ENCODE measurements at regions not wholly inside any gene's neighbourhood (a gene's known extent, or its start where the extent isn't known, plus 50 kb on each side); places are given as distances from the start of the nearest gene placed in this dataset.

DNA sequence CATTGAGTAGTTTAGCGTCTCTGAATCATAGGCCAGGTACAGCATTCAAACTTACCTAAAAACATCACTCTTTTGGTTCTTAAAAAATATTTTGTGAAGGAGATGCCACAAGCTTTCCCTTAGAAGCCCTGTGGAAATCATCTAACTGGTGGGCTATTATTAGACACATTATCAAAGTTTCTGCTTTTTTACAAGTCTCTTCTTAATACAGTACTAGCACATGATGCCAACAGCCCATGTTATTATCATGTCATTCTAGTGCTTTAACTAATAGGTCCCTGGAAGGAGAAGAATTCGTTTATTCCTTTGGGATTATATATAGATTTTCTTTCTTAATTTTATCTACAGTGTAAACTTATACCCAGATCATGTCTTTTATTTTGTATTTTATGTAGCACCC lies 146.0 kb upstream of the PTPRK start:
- ATAC-seq (replicated peaks) (no peak), DNase-seq (no peak)
- Mint-ChIP-seq H3K27ac (no peak overlapping the region), H3K27me3 (no peaks in the 10 kb centered on the region), H3K9me3 (no peaks in the 10 kb centered on the region), H3K4me1 (no peaks in the 10 kb centered on the region), H3K4me3 (no peak overlapping the region), H3K36me3 (no peaks in the 10 kb centered on the region)

GRCh38 chr6:128663238-128663637 lies 142.8 kb upstream of the PTPRK start:
- Mint-ChIP-seq H3K27me3 (no peaks in the 10 kb centered on the region), H3K4me3 (no peak overlapping the region), H3K27ac (no peak overlapping the region), H3K9me3 (peaks cover 0 to 2% of the 10 kb centered on the region in 2 donors), H3K4me1 (no peaks in the 10 kb centered on the region), H3K36me3 (no peaks in the 10 kb centered on the region)
- no peak for DNase-seq
- no peak for ATAC-seq (replicated peaks)

DNA sequence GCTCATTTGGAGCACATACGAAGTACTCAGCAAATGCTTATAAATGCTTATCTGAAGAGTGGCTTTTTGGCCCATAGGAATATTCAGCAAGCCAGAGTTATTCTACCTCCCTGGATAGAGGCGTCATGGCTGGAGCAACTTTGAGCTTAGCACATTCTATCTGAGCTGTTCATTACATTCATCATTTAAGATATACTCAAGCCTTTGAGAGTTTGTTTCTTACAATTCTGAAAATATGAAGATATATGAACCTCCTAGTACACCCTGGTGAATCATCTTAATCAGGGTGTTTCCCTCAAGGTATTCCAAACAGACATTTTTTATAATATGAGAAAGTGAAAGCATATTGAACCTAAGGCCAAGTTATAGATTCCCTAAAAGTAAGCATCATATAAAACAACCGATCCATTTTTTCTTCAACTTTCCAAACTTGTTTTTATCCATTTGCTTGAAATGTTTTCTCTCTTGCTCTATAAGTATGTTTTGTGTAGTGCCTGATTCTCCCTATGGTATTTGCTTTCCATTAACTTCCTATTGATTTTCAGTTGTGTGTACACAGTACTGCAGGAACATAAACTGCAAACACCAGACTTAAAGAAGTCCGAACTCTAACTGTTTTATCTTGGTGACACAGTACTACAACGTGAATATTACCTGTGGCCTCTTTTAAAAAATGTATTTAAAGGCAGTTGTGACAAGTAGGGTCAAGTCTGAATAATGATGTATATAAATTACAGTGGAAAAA lies 139.7 kb upstream of the PTPRK start:
- peaks cover 4 to 5% of the 10 kb centered on the region in 2 donors for H3K4me1 Mint-ChIP-seq
- H3K36me3 Mint-ChIP-seq = no peaks in the 10 kb centered on the region
- no peak for DNase-seq
- H3K27ac Mint-ChIP-seq = no peak overlapping the region
- ATAC-seq (replicated peaks) = no peak
- H3K9me3 Mint-ChIP-seq = peaks cover 0 to 2% of the 10 kb centered on the region in 2 donors
- H3K27me3 Mint-ChIP-seq = no peaks in the 10 kb centered on the region
- H3K4me3 Mint-ChIP-seq = no peak overlapping the region

GRCh38 chr6:128659276-128659675 lies 138.9 kb upstream of the PTPRK start:
- H3K27me3 Mint-ChIP-seq = no peaks in the 10 kb centered on the region
- no peak overlapping the region for H3K4me3 Mint-ChIP-seq
- H3K4me1 Mint-ChIP-seq = peaks cover 4 to 5% of the 10 kb centered on the region in 2 donors
- peaks cover 0 to 2% of the 10 kb centered on the region in 2 donors for H3K9me3 Mint-ChIP-seq
- ATAC-seq (replicated peaks) = no peak
- H3K36me3 Mint-ChIP-seq = no peaks in the 10 kb centered on the region
- no peak for DNase-seq
- H3K27ac Mint-ChIP-seq = no peak overlapping the region

DNA sequence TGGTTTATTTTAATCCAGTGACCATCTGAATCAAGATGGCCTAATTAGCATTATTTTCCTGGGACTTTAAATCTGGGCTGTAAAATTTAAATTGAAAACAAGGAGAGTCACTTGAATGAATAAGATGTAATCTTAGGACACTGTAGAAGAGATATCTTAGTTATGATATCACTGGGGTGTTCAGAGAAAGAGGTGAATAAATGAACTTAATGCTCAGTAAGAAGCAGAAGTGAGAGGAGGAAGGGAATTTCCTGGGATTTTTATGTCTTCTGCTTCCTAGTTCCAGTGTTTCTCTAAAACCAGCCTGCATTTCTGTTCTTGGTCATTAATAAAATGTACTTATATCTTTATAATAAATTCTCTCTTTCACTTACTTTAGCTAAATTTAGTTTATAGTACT lies 136.8 kb upstream of the PTPRK start:
- H3K27me3 Mint-ChIP-seq = no peaks in the 10 kb centered on the region
- H3K9me3 Mint-ChIP-seq = peaks cover 0 to 5% of the 10 kb centered on the region in 2 donors
- ATAC-seq (replicated peaks) (peak; percentile 34 to 68), DNase-seq (no peak)
- H3K4me1 Mint-ChIP-seq = peaks cover 4 to 5% of the 10 kb centered on the region in 2 donors
- peak overlapping the region; percentile 66 for H3K27ac Mint-ChIP-seq
- no peaks in the 10 kb centered on the region for H3K36me3 Mint-ChIP-seq
- peak overlapping the region in 1 of 2 donors; percentile 54 for H3K4me3 Mint-ChIP-seq

- ATAC-seq (replicated peaks) (peak; percentile 48 to 82), DNase-seq (peak; percentile 0)
- Mint-ChIP-seq H3K4me1 (peaks cover 4 to 5% of the 10 kb centered on the region in 2 donors), H3K36me3 (no peaks in the 10 kb centered on the region), H3K9me3 (peaks cover 0 to 5% of the 10 kb centered on the region in 2 donors), H3K4me3 (no peak overlapping the region), H3K27me3 (no peaks in the 10 kb centered on the region), H3K27ac (no peak overlapping the region)
These were observed 135.6 kb upstream of the PTPRK start for GRCh38 chr6:128655978-128656498.

GRCh38 chr6:128648022-128648598 lies 127.7 kb upstream of the PTPRK start:
- H3K27me3 Mint-ChIP-seq = no peaks in the 10 kb centered on the region
- H3K36me3 Mint-ChIP-seq = no peaks in the 10 kb centered on the region
- DNase-seq (no peak), ATAC-seq (replicated peaks) (no peak)
- peaks cover 0 to 4% of the 10 kb centered on the region in 2 donors for H3K9me3 Mint-ChIP-seq
- H3K27ac Mint-ChIP-seq = no peak overlapping the region
- H3K4me3 Mint-ChIP-seq = no peak overlapping the region
- no peaks in the 10 kb centered on the region for H3K4me1 Mint-ChIP-seq

GRCh38 chr6:128642132-128642531 lies 121.7 kb upstream of the PTPRK start:
- Mint-ChIP-seq H3K9me3 (peaks cover 0 to 1% of the 10 kb centered on the region in 2 donors), H3K4me1 (no peaks in the 10 kb centered on the region), H3K4me3 (no peak overlapping the region), H3K27me3 (no peaks in the 10 kb centered on the region), H3K27ac (no peak overlapping the region), H3K36me3 (no peaks in the 10 kb centered on the region)
- no peak for DNase-seq
- ATAC-seq (replicated peaks) = no peak

DNA sequence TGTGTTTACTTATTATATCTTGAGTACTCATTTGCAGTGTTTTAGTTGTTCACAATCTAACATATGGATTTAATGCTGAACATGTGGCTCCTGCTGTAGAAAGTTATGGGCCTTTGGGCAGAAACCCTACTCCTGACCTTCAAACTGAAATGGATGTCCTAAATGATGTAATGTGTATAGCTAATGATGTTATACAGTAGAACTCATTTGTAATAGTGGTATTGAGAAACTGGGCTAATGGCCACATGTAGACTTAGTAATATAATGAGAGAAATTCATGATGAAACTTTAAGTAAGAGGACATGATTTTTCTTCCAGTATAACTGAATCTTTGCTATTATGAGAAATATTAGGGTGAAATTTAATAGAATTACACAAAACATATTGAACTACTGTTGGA lies 121.3 kb upstream of the PTPRK start:
- no peak for ATAC-seq (replicated peaks)
- Mint-ChIP-seq H3K36me3 (no peaks in the 10 kb centered on the region), H3K4me3 (no peak overlapping the region), H3K27ac (no peak overlapping the region), H3K27me3 (no peaks in the 10 kb centered on the region), H3K9me3 (peaks cover 0 to 1% of the 10 kb centered on the region in 2 donors), H3K4me1 (no peaks in the 10 kb centered on the region)
- no peak for DNase-seq

DNA sequence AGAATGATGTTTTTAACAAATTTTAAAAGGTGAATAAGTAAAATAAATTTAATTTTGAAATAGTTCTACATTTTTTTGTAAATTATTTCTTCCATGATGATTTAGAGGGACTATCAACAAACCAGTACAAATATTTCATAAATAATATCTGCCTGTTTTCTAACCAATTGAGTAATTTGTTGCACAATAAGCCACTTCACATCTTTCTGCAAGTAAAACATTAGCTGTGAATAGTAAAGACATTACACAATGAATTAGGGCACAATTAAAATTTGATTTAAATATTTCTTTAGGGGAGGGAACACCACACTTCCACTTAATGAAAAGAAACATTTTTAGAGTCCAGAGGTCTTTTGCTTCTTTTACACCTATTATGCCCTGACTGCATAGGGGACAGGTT lies 118.4 kb upstream of the PTPRK start:
- no peaks in the 10 kb centered on the region for H3K9me3 Mint-ChIP-seq
- no peaks in the 10 kb centered on the region for H3K4me1 Mint-ChIP-seq
- no peak overlapping the region for H3K4me3 Mint-ChIP-seq
- no peaks in the 10 kb centered on the region for H3K36me3 Mint-ChIP-seq
- no peak overlapping the region for H3K27ac Mint-ChIP-seq
- ATAC-seq (replicated peaks) (no peak), DNase-seq (no peak)
- no peaks in the 10 kb centered on the region for H3K27me3 Mint-ChIP-seq

GRCh38 chr6:128635219-128635618 lies 114.8 kb upstream of the PTPRK start:
- Mint-ChIP-seq H3K4me3 (no peak overlapping the region), H3K27ac (no peak overlapping the region), H3K9me3 (no peaks in the 10 kb centered on the region), H3K4me1 (no peaks in the 10 kb centered on the region), H3K36me3 (no peaks in the 10 kb centered on the region), H3K27me3 (no peaks in the 10 kb centered on the region)
- DNase-seq (no peak), ATAC-seq (replicated peaks) (no peak)

GRCh38 chr6:128632131-128632530 lies 111.7 kb upstream of the PTPRK start:
- no peak overlapping the region for H3K27ac Mint-ChIP-seq
- DNase-seq = no peak
- no peaks in the 10 kb centered on the region for H3K27me3 Mint-ChIP-seq
- no peak for ATAC-seq (replicated peaks)
- H3K36me3 Mint-ChIP-seq = no peaks in the 10 kb centered on the region
- no peaks in the 10 kb centered on the region for H3K4me1 Mint-ChIP-seq
- H3K4me3 Mint-ChIP-seq = no peak overlapping the region
- H3K9me3 Mint-ChIP-seq = no peaks in the 10 kb centered on the region

GRCh38 chr6:128631031-128631430 lies 110.6 kb upstream of the PTPRK start:
- no peak overlapping the region for H3K4me3 Mint-ChIP-seq
- no peak for DNase-seq
- H3K4me1 Mint-ChIP-seq = no peaks in the 10 kb centered on the region
- no peak for ATAC-seq (replicated peaks)
- H3K27me3 Mint-ChIP-seq = no peaks in the 10 kb centered on the region
- H3K36me3 Mint-ChIP-seq = no peaks in the 10 kb centered on the region
- H3K27ac Mint-ChIP-seq = no peak overlapping the region
- no peaks in the 10 kb centered on the region for H3K9me3 Mint-ChIP-seq

- DNase-seq = no peak
- no peak overlapping the region for H3K27ac Mint-ChIP-seq
- no peak for ATAC-seq (replicated peaks)
- no peaks in the 10 kb centered on the region for H3K36me3 Mint-ChIP-seq
- no peak overlapping the region for H3K4me3 Mint-ChIP-seq
- H3K27me3 Mint-ChIP-seq = no peaks in the 10 kb centered on the region
- H3K9me3 Mint-ChIP-seq = no peaks in the 10 kb centered on the region
- no peaks in the 10 kb centered on the region for H3K4me1 Mint-ChIP-seq
These were observed 109.8 kb upstream of the PTPRK start for GRCh38 chr6:128630213-128630612.

GRCh38 chr6:128617285-128617684 lies 96.9 kb upstream of the PTPRK start:
- H3K27me3 Mint-ChIP-seq = no peaks in the 10 kb centered on the region
- no peaks in the 10 kb centered on the region for H3K4me1 Mint-ChIP-seq
- H3K4me3 Mint-ChIP-seq = no peak overlapping the region
- ATAC-seq (replicated peaks) (no peak), DNase-seq (no peak)
- H3K9me3 Mint-ChIP-seq = peaks cover 5 to 7% of the 10 kb centered on the region in 2 donors
- no peaks in the 10 kb centered on the region for H3K36me3 Mint-ChIP-seq
- no peak overlapping the region for H3K27ac Mint-ChIP-seq
